ENCODE measurements at regions not wholly inside any gene's neighbourhood (a gene's known extent, or its start where the extent isn't known, plus 50 kb on each side); places are given as distances from the start of the nearest gene placed in this dataset.

GRCh38 chr4:84032372-84032771 lies 466.7 kb downstream of the NKX6-1 start:
- no peak overlapping the region for H3K4me3 ChIP-seq (ENCODE audit: low read depth, low read length)
- TF ChIP-seq CTCF (IDR thresholded peaks at IDR 0.05; ENCODE audit: low read depth, low read length) = no peak
- in situ Hi-C loops (cut with HindIII; ENCODE audit: low sequenced_read_pairs) = no loop called here
- no peak for DNase-seq (ENCODE audit: low read depth, low spot score)

DNA sequence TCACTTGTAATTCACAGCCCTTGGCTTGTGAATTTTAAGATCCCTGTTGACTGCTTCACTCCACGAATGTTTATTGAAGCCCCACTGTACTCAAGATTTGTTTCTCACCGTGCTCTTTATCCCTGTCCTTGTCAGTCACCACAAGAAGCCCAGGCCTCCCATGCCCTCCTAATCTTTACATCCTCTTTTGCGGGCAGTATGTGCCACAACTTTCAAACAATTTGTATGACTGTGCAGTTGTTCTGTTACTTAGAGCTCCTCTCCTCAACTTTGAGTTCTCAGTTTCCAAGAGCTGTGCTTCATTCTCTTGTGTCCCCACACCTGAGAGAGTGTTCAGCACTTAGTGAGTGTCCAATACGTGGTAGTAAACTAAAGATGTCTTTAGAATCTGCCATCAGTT lies 467.7 kb downstream of the NKX6-1 start:
- no peak overlapping the region for H3K4me3 ChIP-seq (ENCODE audit: low read depth, low read length)
- DNase-seq (ENCODE audit: low read depth, low spot score) = no peak
- no peak for TF ChIP-seq CTCF (IDR thresholded peaks at IDR 0.05; ENCODE audit: low read depth, low read length)
- in situ Hi-C loops (cut with HindIII; ENCODE audit: low sequenced_read_pairs) = no loop called here

- in situ Hi-C loops (cut with HindIII; ENCODE audit: low sequenced_read_pairs) = no loop called here
- TF ChIP-seq CTCF (IDR thresholded peaks at IDR 0.05; ENCODE audit: low read depth, low read length) = no peak
These were observed 470.8 kb downstream of the NKX6-1 start for GRCh38 chr4:84028340-84028739.

GRCh38 chr4:84024405-84024804 lies 474.7 kb downstream of the NKX6-1 start:
- in situ Hi-C loops (cut with HindIII; ENCODE audit: low sequenced_read_pairs) = no loop called here
- H3K4me3 ChIP-seq (ENCODE audit: low read depth, low read length) = no peak overlapping the region
- no peak for DNase-seq (ENCODE audit: low read depth, low spot score)
- TF ChIP-seq CTCF (IDR thresholded peaks at IDR 0.05; ENCODE audit: low read depth, low read length) = no peak

More at GRCh38 chr4:84028340-84028739, 470.8 kb downstream of the NKX6-1 start:
- no peak for DNase-seq (ENCODE audit: low read depth, low spot score)
- H3K4me3 ChIP-seq (ENCODE audit: low read depth, low read length) = no peak overlapping the region

- no peak for TF ChIP-seq CTCF (IDR thresholded peaks at IDR 0.05; ENCODE audit: low read depth, low read length)
- no peak overlapping the region for H3K4me3 ChIP-seq (ENCODE audit: low read depth, low read length)
- no peak for DNase-seq (ENCODE audit: low read depth, low spot score)
- in situ Hi-C loops (cut with HindIII; ENCODE audit: low sequenced_read_pairs) = no loop called here
These were observed 476.5 kb downstream of the NKX6-1 start for GRCh38 chr4:84022564-84022963.

GRCh38 chr4:84019626-84020025 lies 479.5 kb downstream of the NKX6-1 start:
- H3K4me3 ChIP-seq (ENCODE audit: low read depth, low read length) = no peak overlapping the region
- in situ Hi-C loops (cut with HindIII; ENCODE audit: low sequenced_read_pairs) = no loop called here
- no peak for TF ChIP-seq CTCF (IDR thresholded peaks at IDR 0.05; ENCODE audit: low read depth, low read length)
- no peak for DNase-seq (ENCODE audit: low read depth, low spot score)

- in situ Hi-C loops (cut with HindIII; ENCODE audit: low sequenced_read_pairs) = no loop called here
- no peak overlapping the region for H3K4me3 ChIP-seq (ENCODE audit: low read depth, low read length)
- DNase-seq (ENCODE audit: low read depth, low spot score) = no peak
- TF ChIP-seq CTCF (IDR thresholded peaks at IDR 0.05; ENCODE audit: low read depth, low read length) = no peak
These were observed 467.1 kb downstream of the GPAT3 start for GRCh38 chr4:84003046-84003445.
